ENCODE measurements at regions not wholly inside any gene's neighbourhood (a gene's known extent, or its start where the extent isn't known, plus 50 kb on each side); places are given as distances from the start of the nearest gene placed in this dataset.

DNA sequence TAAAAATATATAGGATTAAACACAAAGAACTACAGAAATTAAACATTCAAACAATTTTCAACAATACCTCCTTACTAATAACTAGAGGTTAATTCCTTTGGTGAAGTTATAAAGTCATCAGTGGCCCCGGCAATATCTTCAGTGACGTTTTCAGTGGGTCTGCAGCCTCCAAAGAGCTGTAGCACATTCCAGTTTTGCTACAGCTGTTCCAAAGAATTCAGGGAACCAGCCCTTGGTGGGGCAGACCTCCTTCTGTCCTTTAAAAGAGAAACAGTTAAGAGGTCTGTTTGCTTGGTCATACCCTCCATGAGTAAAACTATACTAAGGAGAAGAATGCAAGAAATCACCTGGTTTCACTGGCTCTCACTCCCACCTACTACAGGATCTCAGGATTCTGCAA lies 99.2 kb upstream of the ZDHHC17 start:
- H2AFZ ChIP-seq (ENCODE audit: insufficient read depth, low read depth, low read length, poor library complexity, severe bottlenecking), result no peak overlapping the region
- Mint-ChIP-seq H3K27me3 (ENCODE audit: low read depth in 3 of 3) (no peaks in the 10 kb centered on the region), H3K4me3 (no peak overlapping the region), H3K9me3 (peaks cover 2 to 14% (median 6%) of the 10 kb centered on the region in 7 donors), H3K36me3 (no peaks in the 10 kb centered on the region), H3K27ac (peak overlapping the region in 1 of 7 donors; percentile 11), H3K4me1 (peaks cover 14% of the 10 kb centered on the region)
- H3K4me2 ChIP-seq (replicated peaks; ENCODE audit: extremely low read depth, low read length, poor library complexity, severe bottlenecking), result no peak overlapping the region
- TF ChIP-seq, protein P1, sequence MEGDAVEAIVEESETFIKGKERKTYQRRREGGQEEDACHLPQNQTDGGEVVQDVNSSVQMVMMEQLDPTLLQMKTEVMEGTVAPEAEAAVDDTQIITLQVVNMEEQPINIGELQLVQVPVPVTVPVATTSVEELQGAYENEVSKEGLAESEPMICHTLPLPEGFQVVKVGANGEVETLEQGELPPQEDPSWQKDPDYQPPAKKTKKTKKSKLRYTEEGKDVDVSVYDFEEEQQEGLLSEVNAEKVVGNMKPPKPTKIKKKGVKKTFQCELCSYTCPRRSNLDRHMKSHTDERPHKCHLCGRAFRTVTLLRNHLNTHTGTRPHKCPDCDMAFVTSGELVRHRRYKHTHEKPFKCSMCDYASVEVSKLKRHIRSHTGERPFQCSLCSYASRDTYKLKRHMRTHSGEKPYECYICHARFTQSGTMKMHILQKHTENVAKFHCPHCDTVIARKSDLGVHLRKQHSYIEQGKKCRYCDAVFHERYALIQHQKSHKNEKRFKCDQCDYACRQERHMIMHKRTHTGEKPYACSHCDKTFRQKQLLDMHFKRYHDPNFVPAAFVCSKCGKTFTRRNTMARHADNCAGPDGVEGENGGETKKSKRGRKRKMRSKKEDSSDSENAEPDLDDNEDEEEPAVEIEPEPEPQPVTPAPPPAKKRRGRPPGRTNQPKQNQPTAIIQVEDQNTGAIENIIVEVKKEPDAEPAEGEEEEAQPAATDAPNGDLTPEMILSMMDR (IDR thresholded peaks at IDR 0.05), result no peak
- H3K9ac ChIP-seq (ENCODE audit: insufficient read depth, low read length, poor library complexity, severe bottlenecking), result no peak overlapping the region
- no peaks in the 10 kb centered on the region for H3K36me3 ChIP-seq (replicated peaks in 1 of 2; ENCODE audit: control insufficient read depth in 1 of 2, insufficient read depth in 2 of 2, low read length in 2 of 2)
- intact Hi-C loops (cut with micrococcal nuclease), result no loop called here
- H3K9me3 ChIP-seq (replicated peaks in 1 of 2; ENCODE audit: control insufficient read depth in 1 of 2, insufficient read depth in 1 of 2, low read length in 2 of 2), result no peaks in the 10 kb centered on the region
- no CpG with 5 or more reads among the region's 2 CpGs for WGBS (ENCODE audit: insufficient coverage)
- no peak for DNase-seq
- H4K20me1 ChIP-seq (ENCODE audit: insufficient read depth, low read length), result no peaks in the 10 kb centered on the region
- no peak overlapping the region for H3K27ac ChIP-seq (ENCODE audit: low read depth in 1 of 2, low read length in 2 of 2)
- no peak overlapping the region for H3K4me3 ChIP-seq (replicated peaks in 1 of 3; ENCODE audit: low read depth in 2 of 3, low read length in 3 of 3)
- no peaks in the 10 kb centered on the region for H3K27me3 ChIP-seq (ENCODE audit: control insufficient read depth in 2 of 2, insufficient read depth in 2 of 2, low read length in 2 of 2)
- no peaks in the 10 kb centered on the region for H3K79me2 ChIP-seq (ENCODE audit: insufficient read depth, low read length)
- H3K4me1 ChIP-seq (ENCODE audit: control insufficient read depth in 1 of 2, insufficient read depth in 2 of 2, low read length in 2 of 2), result peaks cover 11 to 12% of the 10 kb centered on the region in 2 donors

DNA sequence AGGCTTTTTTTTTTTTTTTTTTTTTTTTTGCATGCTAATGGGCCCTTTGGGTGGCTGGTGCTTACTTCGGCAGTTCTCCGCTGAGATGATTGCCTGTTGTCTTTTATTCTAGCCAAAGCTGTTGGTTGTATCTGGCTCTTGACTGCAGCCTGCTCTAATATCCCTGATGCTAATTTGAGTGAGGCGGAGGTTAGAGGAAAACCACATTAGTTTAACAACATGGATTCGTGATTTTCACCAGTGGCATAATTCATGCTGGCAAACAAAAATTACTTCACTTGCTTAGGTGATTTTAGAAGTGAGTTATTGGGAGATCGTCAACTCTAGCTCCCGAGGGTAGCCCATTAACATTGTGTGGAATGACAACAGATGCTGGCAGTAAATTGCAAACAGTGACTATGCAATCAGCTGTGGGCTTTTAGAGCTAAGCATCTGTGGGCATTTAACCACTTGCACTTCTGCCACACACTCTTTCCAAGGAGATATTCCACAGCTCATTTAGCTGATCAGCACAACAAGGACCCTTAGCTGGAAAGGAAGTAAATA lies 97.6 kb upstream of the ZDHHC17 start:
- H3K27ac Mint-ChIP-seq, result no peak overlapping the region
- no peaks in the 10 kb centered on the region for H3K36me3 Mint-ChIP-seq
- H3K4me1 Mint-ChIP-seq, result peaks cover 14% of the 10 kb centered on the region
- no peak overlapping the region for H3K4me3 Mint-ChIP-seq
- Histone ChIP-seq H3K4me1 (ENCODE audit: control insufficient read depth in 1 of 2, insufficient read depth in 2 of 2, low read length in 2 of 2) (peaks cover 11 to 12% of the 10 kb centered on the region in 2 donors), H3K4me2 (replicated peaks; ENCODE audit: extremely low read depth, low read length, poor library complexity, severe bottlenecking) (peak overlapping the region; percentile 36), H3K4me3 (replicated peaks in 1 of 3; ENCODE audit: low read depth in 2 of 3, low read length in 3 of 3) (peak overlapping the region in 1 of 3 experiments; percentile 22), H3K27ac (ENCODE audit: low read depth in 1 of 2, low read length in 2 of 2) (no peak overlapping the region), H2AFZ (ENCODE audit: insufficient read depth, low read depth, low read length, poor library complexity, severe bottlenecking) (no peak overlapping the region), H3K9me3 (replicated peaks in 1 of 2; ENCODE audit: control insufficient read depth in 1 of 2, insufficient read depth in 1 of 2, low read length in 2 of 2) (no peaks in the 10 kb centered on the region), H3K79me2 (ENCODE audit: insufficient read depth, low read length) (no peaks in the 10 kb centered on the region), H3K36me3 (replicated peaks in 1 of 2; ENCODE audit: control insufficient read depth in 1 of 2, insufficient read depth in 2 of 2, low read length in 2 of 2) (no peaks in the 10 kb centered on the region), H4K20me1 (ENCODE audit: insufficient read depth, low read length) (no peaks in the 10 kb centered on the region), H3K27me3 (ENCODE audit: control insufficient read depth in 2 of 2, insufficient read depth in 2 of 2, low read length in 2 of 2) (no peaks in the 10 kb centered on the region), H3K9ac (ENCODE audit: insufficient read depth, low read length, poor library complexity, severe bottlenecking) (no peak overlapping the region)
- H3K27me3 Mint-ChIP-seq (ENCODE audit: low read depth in 3 of 3), result no peaks in the 10 kb centered on the region
- intact Hi-C loops (cut with micrococcal nuclease), result no loop called here
- TF ChIP-seq, protein P1 (IDR thresholded peaks at IDR 0.05), result no peak
- H3K9me3 Mint-ChIP-seq, result peaks cover 2 to 12% (median 6%) of the 10 kb centered on the region in 7 donors
- DNase-seq, result no peak
- WGBS (ENCODE audit: insufficient coverage), result 83% methylated on average over 2 of the region's 6 CpGs
